ENCODE measurements at regions not wholly inside any gene's neighbourhood (a gene's known extent, or its start where the extent isn't known, plus 50 kb on each side); places are given as distances from the start of the nearest gene placed in this dataset.

DNA sequence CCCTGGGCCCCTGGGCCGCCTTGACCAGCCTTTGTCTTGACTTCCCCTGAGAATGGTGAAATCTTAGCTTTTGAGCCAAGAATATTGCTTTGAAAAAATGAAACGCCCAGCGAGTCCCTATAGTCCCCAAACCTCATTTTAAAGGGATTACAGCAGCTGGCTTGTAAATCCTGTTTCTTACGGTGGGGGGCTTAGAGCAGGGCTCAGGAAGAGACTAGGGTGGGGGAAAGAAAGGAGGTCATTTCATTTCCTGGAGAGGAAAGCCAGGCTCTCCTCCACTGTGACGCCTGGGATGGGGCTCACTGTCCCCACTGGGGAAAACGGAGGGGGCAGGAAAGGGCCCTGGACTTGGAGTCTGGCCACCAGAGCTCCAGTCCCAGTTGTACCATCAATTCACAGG is 72.2 kb upstream of the ALX4 start:
- no peak overlapping the region for H3K27ac Mint-ChIP-seq
- H3K4me3 ChIP-seq (ENCODE audit: low read length), result no peak overlapping the region
- ChIA-PET POLR2A (no interaction called here), CTCF (no interaction called here)
- H3K27ac ChIP-seq (ENCODE audit: low read depth in 1 of 2, low read length in 2 of 2), result no peak overlapping the region
- H3K36me3 Mint-ChIP-seq (ENCODE audit: low read depth), result no peaks in the 10 kb centered on the region
- intact Hi-C loops (cut with DNase I, micrococcal nuclease), result no loop called here
- H3K9me3 ChIP-seq (ENCODE audit: control insufficient read depth in 1 of 2, insufficient read depth in 1 of 2, low read length in 2 of 2), result peaks cover 0 to 14% of the 10 kb centered on the region in 2 experiments
- H3K4me1 ChIP-seq (ENCODE audit: insufficient read depth, low read length), result no peaks in the 10 kb centered on the region
- H3K9me3 Mint-ChIP-seq, result peaks cover 2% of the 10 kb centered on the region
- peaks cover 2 to 24% of the 10 kb centered on the region in 2 experiments for H3K27me3 ChIP-seq (ENCODE audit: control insufficient read depth in 1 of 2, insufficient read depth in 2 of 2, low read length in 2 of 2)
- H3K36me3 ChIP-seq (ENCODE audit: insufficient read depth, low read length), result no peaks in the 10 kb centered on the region
- no peaks in the 10 kb centered on the region for H3K4me1 Mint-ChIP-seq (ENCODE audit: low read depth)
- TF ChIP-seq, protein P1, sequence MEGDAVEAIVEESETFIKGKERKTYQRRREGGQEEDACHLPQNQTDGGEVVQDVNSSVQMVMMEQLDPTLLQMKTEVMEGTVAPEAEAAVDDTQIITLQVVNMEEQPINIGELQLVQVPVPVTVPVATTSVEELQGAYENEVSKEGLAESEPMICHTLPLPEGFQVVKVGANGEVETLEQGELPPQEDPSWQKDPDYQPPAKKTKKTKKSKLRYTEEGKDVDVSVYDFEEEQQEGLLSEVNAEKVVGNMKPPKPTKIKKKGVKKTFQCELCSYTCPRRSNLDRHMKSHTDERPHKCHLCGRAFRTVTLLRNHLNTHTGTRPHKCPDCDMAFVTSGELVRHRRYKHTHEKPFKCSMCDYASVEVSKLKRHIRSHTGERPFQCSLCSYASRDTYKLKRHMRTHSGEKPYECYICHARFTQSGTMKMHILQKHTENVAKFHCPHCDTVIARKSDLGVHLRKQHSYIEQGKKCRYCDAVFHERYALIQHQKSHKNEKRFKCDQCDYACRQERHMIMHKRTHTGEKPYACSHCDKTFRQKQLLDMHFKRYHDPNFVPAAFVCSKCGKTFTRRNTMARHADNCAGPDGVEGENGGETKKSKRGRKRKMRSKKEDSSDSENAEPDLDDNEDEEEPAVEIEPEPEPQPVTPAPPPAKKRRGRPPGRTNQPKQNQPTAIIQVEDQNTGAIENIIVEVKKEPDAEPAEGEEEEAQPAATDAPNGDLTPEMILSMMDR (IDR thresholded peaks at IDR 0.05), result no peak
- ATAC-seq (ENCODE audit: poor library complexity) (no peak), DNase-seq (no peak)
- H3K27me3 Mint-ChIP-seq, result peaks cover 41% of the 10 kb centered on the region
- H3K4me3 Mint-ChIP-seq, result no peak overlapping the region

GRCh38 chr11:44382656-44383240 is 72.8 kb upstream of the ALX4 start:
- peaks cover 0 to 11% of the 10 kb centered on the region in 2 experiments for H3K9me3 ChIP-seq (ENCODE audit: control insufficient read depth in 1 of 2, insufficient read depth in 1 of 2, low read length in 2 of 2)
- CTCF ChIA-PET, result no interaction called here
- Mint-ChIP-seq H3K4me3 (no peak overlapping the region), H3K36me3 (ENCODE audit: low read depth) (no peaks in the 10 kb centered on the region), H3K9me3 (peaks cover 2% of the 10 kb centered on the region), H3K27ac (no peak overlapping the region), H3K27me3 (peaks cover 41% of the 10 kb centered on the region), H3K4me1 (ENCODE audit: low read depth) (no peaks in the 10 kb centered on the region)
- POLR2A ChIA-PET, result no interaction called here
- DNase-seq, result no peak
- peaks cover 2 to 24% of the 10 kb centered on the region in 2 experiments for H3K27me3 ChIP-seq (ENCODE audit: control insufficient read depth in 1 of 2, insufficient read depth in 2 of 2, low read length in 2 of 2)
- no peak overlapping the region for H3K4me3 ChIP-seq (ENCODE audit: low read length)
- ATAC-seq (ENCODE audit: poor library complexity), result no peak
- intact Hi-C loops (cut with DNase I, micrococcal nuclease), result no loop called here
- TF ChIP-seq, protein P1 (IDR thresholded peaks at IDR 0.05), result no peak
- H3K36me3 ChIP-seq (ENCODE audit: insufficient read depth, low read length), result no peaks in the 10 kb centered on the region
- H3K27ac ChIP-seq (ENCODE audit: low read depth in 1 of 2, low read length in 2 of 2), result no peak overlapping the region
- no peaks in the 10 kb centered on the region for H3K4me1 ChIP-seq (ENCODE audit: insufficient read depth, low read length)

- no peak overlapping the region for H3K27ac ChIP-seq (ENCODE audit: low read depth in 1 of 2, low read length in 2 of 2)
- ATAC-seq (ENCODE audit: poor library complexity) (no peak), DNase-seq (no peak)
- no peaks in the 10 kb centered on the region for H3K36me3 ChIP-seq (ENCODE audit: insufficient read depth, low read length)
- TF ChIP-seq, protein P1 (IDR thresholded peaks at IDR 0.05), result no peak
- Mint-ChIP-seq H3K9me3 (no peaks in the 10 kb centered on the region), H3K36me3 (ENCODE audit: low read depth) (no peaks in the 10 kb centered on the region), H3K27me3 (peaks cover 41% of the 10 kb centered on the region), H3K27ac (no peak overlapping the region), H3K4me1 (ENCODE audit: low read depth) (no peaks in the 10 kb centered on the region), H3K4me3 (no peak overlapping the region)
- POLR2A ChIA-PET, result no interaction called here
- H3K4me3 ChIP-seq (ENCODE audit: low read length), result no peak overlapping the region
- H3K9me3 ChIP-seq (ENCODE audit: control insufficient read depth in 1 of 2, insufficient read depth in 1 of 2, low read length in 2 of 2), result peaks cover 0 to 8% of the 10 kb centered on the region in 2 experiments
- H3K27me3 ChIP-seq (ENCODE audit: control insufficient read depth in 1 of 2, insufficient read depth in 2 of 2, low read length in 2 of 2), result peaks cover 2 to 24% of the 10 kb centered on the region in 2 experiments
- no peaks in the 10 kb centered on the region for H3K4me1 ChIP-seq (ENCODE audit: insufficient read depth, low read length)
- intact Hi-C loops (cut with DNase I, micrococcal nuclease), result no loop called here
- CTCF ChIA-PET, result no interaction called here
Observed at GRCh38 chr11:44383246-44383645, 73.3 kb upstream of the ALX4 start.
